ENCODE measurements at regions not wholly inside any gene's neighbourhood (a gene's known extent, or its start where the extent isn't known, plus 50 kb on each side); places are given as distances from the start of the nearest gene placed in this dataset.

GRCh38 chr5:56288873-56289601 is 55.9 kb upstream of the ANKRD55 start:
- TF ChIP-seq POLR2A (IDR thresholded peaks at IDR 0.05) (no peak), CTCF (IDR thresholded peaks at IDR 0.05) (no peak)

All from prostate gland (tissue), 2 donors.